Heart right ventricle (tissue), 16 donors: ENCODE measurements at regions not wholly inside any gene's neighbourhood (a gene's known extent, or its start where the extent isn't known, plus 50 kb on each side); places are given as distances from the start of the nearest gene placed in this dataset.
A peak's percentile ranks its signal among the peaks of the same experiment; 100 is the strongest.

ENCODE experiments used
- ATAC-seq, 8 donors: fragments of 200-7000 bp; cut with Tn5 transposase; one replicate each; pipeline ENCODE4 v1.9.1; 2020; ENCODE audit warnings: mild to moderate bottlenecking in 8 of 8, moderate library complexity in 8 of 8, moderate number of reproducible peaks in 1 of 8
- DNase-seq, 2 donors: peaks; one replicate each; pipeline ENCODE4 v3.0.0-alpha.2; 2020
- H3K27ac ChIP-seq, 10 donors: fragments of 200-600 bp; sonication (generic) in 2 of 10; one replicate each; pipeline versions ENCODE4 v1.5.0 to v1.8.0; 2020 to 2022; ENCODE audit warnings: mild to moderate bottlenecking in 3 of 10
- H3K27me3 ChIP-seq, 7 donors: fragments of 200-600 bp; one replicate each; pipeline ENCODE4 v1.8.0; 2021 to 2022; ENCODE audit warnings: mild to moderate bottlenecking in 2 of 7
- H3K36me3 ChIP-seq, 9 donors: fragments of 200-600 bp; sonication (generic) in 1 of 9; one replicate each; pipeline versions ENCODE4 v1.5.0 to v1.8.0; 2020 to 2022; ENCODE audit warnings: mild to moderate bottlenecking in 2 of 9
- H3K4me1 ChIP-seq, 9 donors: fragments of 200-600 bp; sonication (generic) in 1 of 9; one replicate each; pipeline versions ENCODE4 v1.5.0 to v1.8.0; 2020 to 2022; ENCODE audit warnings: mild to moderate bottlenecking in 4 of 9
- H3K4me3 ChIP-seq, 10 donors: fragments of 200-600 bp; sonication (generic) in 2 of 10; one replicate each; pipeline versions ENCODE4 v1.5.0 to v1.8.0; 2020 to 2022; ENCODE audit warnings: mild to moderate bottlenecking in 7 of 10, moderate library complexity in 2 of 10
- H3K9me3 ChIP-seq, 11 donors: fragments of 200-600 bp in 10 of 11; sonication (generic) in 2 of 11; one replicate each; pipeline versions ENCODE4 v1.5.0 to v1.8.0; 2013 to 2022; ENCODE audit warnings: mild to moderate bottlenecking in 2 of 11, control low read depth in 1 of 11, moderate library complexity in 1 of 11
- WGBS, 2 donors: extraction: QIAGEN DNeasy Blood & Tissue Kit; methylation state at CpG; one replicate each; pipeline ENCODE4 v1.1.7; 2013; ENCODE audit warnings: inconsistent platforms in 1 of 2; 5-methylcytosine and 5-hydroxymethylcytosine counted together
- intact Hi-C, 10 donors: fragments of 100-400 bp; cut with DNase I; formaldehyde crosslinking; loops; one replicate each; pipeline versions ENCODE4 v1.11.1 to v1.14.2; 2022
- TF ChIP-seq, protein P1 (sequence below), 9 donors: fragments of 200-600 bp; sonication (generic) in 2 of 9; IDR thresholded peaks; one replicate each; pipeline versions ENCODE4 v1.5.0 to v1.8.0; 2021 to 2022; ENCODE audit warnings: antibody characterized with exemption in 9 of 9, mild to moderate bottlenecking in 5 of 9, moderate library complexity in 1 of 9
- donor health status: Arrhythmogenic right ventricular cardiomyopathy.
- donor health status: ischemic (EF 13 %, LVEDD 7.1; RV severe dilation, severe dysfunction).
- donor health status: healthy with polysubstance abuse.
- donor health status: DM: no; HTN: yes; CAD: no.
- donor health status: DM: no; HTN: no; CAD: no.
- donor health status: ischemic (EF 25% LVEDD 6.9; RV normal size, moderate dysfunction).
- donor health status: ischemic (EF 25% LVEDD 5.7; RV mildly dilated, moderate dysfunction).
- donor health status: healthy.
- donor health status: DM: yes; HTN: yes; CAD: no.
- donor health status: Ischemic cardiomyopathy.
- donor health status: ischemic (EF 35%, LVEDD 5.7; RV mildly dilated, moderate dysfunction).
- donor health status: nonischemic (EF 11% LVEDD 7.7; RV severe dilation, severe dysfunction).
- donor health status: DM: yes; HTN: yes; CAD: no.
- donor health status: PGD.
- donor health status: ischemic (EF 29% LVEDD 5.4; RV normal size, mild dysfunction).
- donor health status: nonischemic (EF 23%, LVEDD 6.1; RV moderate dilation, normal function).

DNA sequence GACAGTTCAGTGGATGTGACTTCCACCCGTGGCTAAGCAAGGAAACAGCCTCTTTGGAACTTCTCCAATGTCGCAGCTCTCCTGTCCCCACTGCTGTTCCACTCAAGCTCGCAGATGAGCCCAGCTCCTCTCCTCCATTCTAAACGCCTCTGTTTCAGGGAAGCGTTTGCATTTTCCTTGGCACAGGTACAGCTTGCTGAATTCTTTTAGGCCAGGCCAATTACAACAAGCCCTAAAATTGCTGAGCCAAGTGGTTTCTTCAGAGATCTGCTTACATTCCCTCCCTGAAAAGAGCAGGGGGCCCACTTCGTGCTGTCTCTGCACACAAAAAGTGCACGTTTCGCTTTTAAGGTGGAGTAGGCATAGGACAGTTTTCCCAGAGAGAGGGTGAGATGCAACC lies 91.5 kb upstream of the BLID start:
- H3K4me1 ChIP-seq, result peaks cover 0 to 57% (median 44%) of the 10 kb centered on the region in 9 donors
- TF ChIP-seq, protein P1, sequence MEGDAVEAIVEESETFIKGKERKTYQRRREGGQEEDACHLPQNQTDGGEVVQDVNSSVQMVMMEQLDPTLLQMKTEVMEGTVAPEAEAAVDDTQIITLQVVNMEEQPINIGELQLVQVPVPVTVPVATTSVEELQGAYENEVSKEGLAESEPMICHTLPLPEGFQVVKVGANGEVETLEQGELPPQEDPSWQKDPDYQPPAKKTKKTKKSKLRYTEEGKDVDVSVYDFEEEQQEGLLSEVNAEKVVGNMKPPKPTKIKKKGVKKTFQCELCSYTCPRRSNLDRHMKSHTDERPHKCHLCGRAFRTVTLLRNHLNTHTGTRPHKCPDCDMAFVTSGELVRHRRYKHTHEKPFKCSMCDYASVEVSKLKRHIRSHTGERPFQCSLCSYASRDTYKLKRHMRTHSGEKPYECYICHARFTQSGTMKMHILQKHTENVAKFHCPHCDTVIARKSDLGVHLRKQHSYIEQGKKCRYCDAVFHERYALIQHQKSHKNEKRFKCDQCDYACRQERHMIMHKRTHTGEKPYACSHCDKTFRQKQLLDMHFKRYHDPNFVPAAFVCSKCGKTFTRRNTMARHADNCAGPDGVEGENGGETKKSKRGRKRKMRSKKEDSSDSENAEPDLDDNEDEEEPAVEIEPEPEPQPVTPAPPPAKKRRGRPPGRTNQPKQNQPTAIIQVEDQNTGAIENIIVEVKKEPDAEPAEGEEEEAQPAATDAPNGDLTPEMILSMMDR (IDR thresholded peaks at IDR 0.05), result no peak
- 52% methylated on average over 8 of the region's 8 CpGs for WGBS, 2 donors
- H3K9me3 ChIP-seq, result no peaks in the 10 kb centered on the region
- H3K27ac ChIP-seq, result peak overlapping the region in 6 of 10 donors; percentile 0 to 66 (median 14)
- DNase-seq, result peak in 1 of 2 donors; percentile 20
- H3K4me3 ChIP-seq, result no peak overlapping the region
- peak in 3 of 8 donors; percentile 2 to 17 (median 11) for ATAC-seq
- no peaks in the 10 kb centered on the region for H3K36me3 ChIP-seq
- no peaks in the 10 kb centered on the region for H3K27me3 ChIP-seq
- intact Hi-C loops, result loop anchor here in 6 of 10 donors (10.0 kb wide), 4 partner anchors 103 to 483 kb away; no protein-coding TSS in a partner anchor

- Histone ChIP-seq H3K27me3 (no peaks in the 10 kb centered on the region), H3K4me1 (peaks cover 0 to 66% (median 42%) of the 10 kb centered on the region in 9 donors), H3K4me3 (no peak overlapping the region), H3K27ac (peak overlapping the region in 1 of 10 donors; percentile 32), H3K36me3 (no peaks in the 10 kb centered on the region), H3K9me3 (no peaks in the 10 kb centered on the region)
- 62 to 65% methylated on average over 5 of the region's 5 CpGs for WGBS, 2 donors
- intact Hi-C loops, result loop anchor here in 6 of 10 donors (10.0 kb wide), 4 partner anchors 100 to 480 kb away; no protein-coding TSS in a partner anchor
- TF ChIP-seq, protein P1 (IDR thresholded peaks at IDR 0.05), result no peak
- DNase-seq (no peak), ATAC-seq (no peak)
Observed at GRCh38 chr11:122205036-122205435, 89.0 kb upstream of the BLID start.

GRCh38 chr11:122204206-122204605 lies 88.2 kb upstream of the BLID start:
- ATAC-seq (no peak), DNase-seq (no peak)
- Histone ChIP-seq H3K36me3 (no peaks in the 10 kb centered on the region), H3K9me3 (no peaks in the 10 kb centered on the region), H3K4me1 (peaks cover 0 to 62% (median 39%) of the 10 kb centered on the region in 9 donors), H3K27me3 (no peaks in the 10 kb centered on the region), H3K27ac (no peak overlapping the region), H3K4me3 (no peak overlapping the region)
- WGBS, 2 donors, result 84 to 85% methylated on average over 5 of the region's 5 CpGs
- TF ChIP-seq, protein P1 (IDR thresholded peaks at IDR 0.05), result no peak
- intact Hi-C loops, result loop anchor here in 9 of 10 donors (5.0 to 10.0 kb wide), 8 partner anchors 97 to 552 kb away; no protein-coding TSS in a partner anchor

GRCh38 chr11:122202951-122203456 lies 87.0 kb upstream of the BLID start:
- Histone ChIP-seq H3K4me3 (peak overlapping the region in 8 of 10 donors; percentile 24 to 47 (median 46)), H3K27me3 (no peaks in the 10 kb centered on the region), H3K27ac (peak overlapping the region in 8 of 10 donors; percentile 2 to 67 (median 46)), H3K9me3 (no peaks in the 10 kb centered on the region), H3K4me1 (peaks cover 0 to 56% (median 29%) of the 10 kb centered on the region in 9 donors), H3K36me3 (no peaks in the 10 kb centered on the region)
- intact Hi-C loops, result loop anchor here (1.0 to 10.0 kb wide), 14 partner anchors 95 to 551 kb away; no protein-coding TSS in a partner anchor
- TF ChIP-seq, protein P1 (IDR thresholded peaks at IDR 0.05), result peak; percentile 89 to 99 (median 98)
- 20 to 21% methylated on average over 19 of the region's 19 CpGs for WGBS, 2 donors
- peak; percentile 84 to 91 (median 88) for ATAC-seq
- DNase-seq, result peak; percentile 66 to 76
